Lower leg skin (tissue), 4 donors: ENCODE measurements at regions not wholly inside any gene's neighbourhood (a gene's known extent, or its start where the extent isn't known, plus 50 kb on each side); places are given as distances from the start of the nearest gene placed in this dataset.

ENCODE experiments used
- DNase-seq, 2 donors: peaks; one replicate each; pipeline ENCODE4 v3.0.0-alpha.2; 2019; ENCODE audit warnings: low spot score in 2 of 2
- H3K4me3 ChIP-seq: fragments of 200-600 bp; sonication (generic); 2 replicates; pipeline ENCODE4 v1.5.1; 2017; ENCODE audit warnings: mild to moderate bottlenecking, low read depth; ENCODE audit not compliant: poor library complexity, severe bottlenecking
- POLR2A ChIP-seq, 2 donors: fragments of 450-650 bp; IDR thresholded peaks; one replicate each; pipeline ENCODE4 v1.6.1; 2016 to 2017; ENCODE audit warnings: antibody characterized with exemption in 2 of 2, mild to moderate bottlenecking in 1 of 2, moderate library complexity in 1 of 2
- WGBS, 2 donors: methylation state at CpG; one replicate each; pipeline ENCODE4 v1.1.5; 2018; 5-methylcytosine and 5-hydroxymethylcytosine counted together
- intact Hi-C: fragments of 100-400 bp; cut with DNase I; formaldehyde crosslinking; loops from one replicate; pipeline ENCODE4 v1.15.0; 2023; ENCODE audit warnings: low total_unique reads
- TF ChIP-seq, protein P1 (sequence below), 3 donors: fragments of 450-650 bp; IDR thresholded peaks; one replicate each; pipeline ENCODE4 v1.5.1; 2016; ENCODE audit warnings: antibody characterized with exemption in 3 of 3, mild to moderate bottlenecking in 3 of 3, moderate library complexity in 2 of 3

DNA sequence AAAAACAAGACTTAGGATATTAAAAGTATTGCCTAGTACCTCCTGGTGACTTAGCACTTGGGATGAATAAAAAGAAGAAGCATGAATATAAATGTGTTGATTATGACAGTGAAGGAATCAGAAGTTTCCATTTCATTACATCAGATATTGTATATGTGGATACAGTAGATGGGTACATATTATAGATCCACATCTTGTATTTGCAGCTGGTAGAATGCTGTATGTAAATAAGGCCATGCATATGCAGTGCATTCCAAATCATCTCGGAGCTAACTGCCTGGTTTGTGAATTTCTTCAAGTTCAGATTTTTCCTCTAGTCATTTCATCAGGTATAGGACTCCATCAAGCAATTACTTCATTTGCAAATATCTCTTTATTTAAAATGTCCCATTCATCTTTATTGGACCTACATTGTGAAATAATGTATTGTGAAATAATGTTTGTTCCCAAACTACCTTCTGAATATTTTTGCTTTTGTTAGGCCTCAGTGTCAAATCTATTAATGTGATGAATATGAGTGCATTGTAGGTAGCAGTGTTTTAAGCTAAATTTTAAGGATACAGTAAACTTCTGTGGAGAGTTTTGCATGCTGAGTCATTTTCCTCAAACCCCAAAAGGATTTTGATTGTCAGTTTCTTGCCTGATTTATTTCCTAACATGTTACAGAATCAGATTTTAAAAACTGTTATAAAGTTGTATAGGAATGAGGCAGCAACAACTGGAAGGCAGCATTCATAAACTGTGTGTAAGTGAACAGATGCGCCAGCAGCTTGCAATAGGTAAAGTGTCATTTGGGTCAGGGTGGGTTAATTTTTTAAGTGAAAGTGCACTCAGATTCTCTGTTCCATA lies 370.8 kb upstream of the RIOK2 start:
- intact Hi-C loops, result no loop called here
- H3K4me3 ChIP-seq, result no peak overlapping the region
- 78 to 82% methylated on average over 2 of the region's 2 CpGs for WGBS, 2 donors
- DNase-seq, result no peak
- no peak for TF ChIP-seq POLR2A (IDR thresholded peaks at IDR 0.05)
- TF ChIP-seq, protein P1, sequence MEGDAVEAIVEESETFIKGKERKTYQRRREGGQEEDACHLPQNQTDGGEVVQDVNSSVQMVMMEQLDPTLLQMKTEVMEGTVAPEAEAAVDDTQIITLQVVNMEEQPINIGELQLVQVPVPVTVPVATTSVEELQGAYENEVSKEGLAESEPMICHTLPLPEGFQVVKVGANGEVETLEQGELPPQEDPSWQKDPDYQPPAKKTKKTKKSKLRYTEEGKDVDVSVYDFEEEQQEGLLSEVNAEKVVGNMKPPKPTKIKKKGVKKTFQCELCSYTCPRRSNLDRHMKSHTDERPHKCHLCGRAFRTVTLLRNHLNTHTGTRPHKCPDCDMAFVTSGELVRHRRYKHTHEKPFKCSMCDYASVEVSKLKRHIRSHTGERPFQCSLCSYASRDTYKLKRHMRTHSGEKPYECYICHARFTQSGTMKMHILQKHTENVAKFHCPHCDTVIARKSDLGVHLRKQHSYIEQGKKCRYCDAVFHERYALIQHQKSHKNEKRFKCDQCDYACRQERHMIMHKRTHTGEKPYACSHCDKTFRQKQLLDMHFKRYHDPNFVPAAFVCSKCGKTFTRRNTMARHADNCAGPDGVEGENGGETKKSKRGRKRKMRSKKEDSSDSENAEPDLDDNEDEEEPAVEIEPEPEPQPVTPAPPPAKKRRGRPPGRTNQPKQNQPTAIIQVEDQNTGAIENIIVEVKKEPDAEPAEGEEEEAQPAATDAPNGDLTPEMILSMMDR (IDR thresholded peaks at IDR 0.05), result no peak

GRCh38 chr5:97554977-97555643 lies 372.1 kb upstream of the RIOK2 start:
- no peak for TF ChIP-seq POLR2A (IDR thresholded peaks at IDR 0.05)
- TF ChIP-seq, protein P1 (IDR thresholded peaks at IDR 0.05), result no peak
- intact Hi-C loops, result loop anchor here (5.0 kb wide), 1 partner anchor 1267 kb away; no protein-coding TSS in a partner anchor
- WGBS, 2 donors, result 50 to 53% methylated on average over 4 of the region's 4 CpGs
- H3K4me3 ChIP-seq, result no peak overlapping the region
- no peak for DNase-seq

- DNase-seq, result no peak
- 90 to 94% methylated on average over 1 of the region's 1 CpG for WGBS, 2 donors
- intact Hi-C loops, result loop anchor here (5.0 kb wide), 1 partner anchor 1267 kb away; no protein-coding TSS in a partner anchor
- TF ChIP-seq, protein P1 (IDR thresholded peaks at IDR 0.05), result no peak
- TF ChIP-seq POLR2A (IDR thresholded peaks at IDR 0.05), result no peak
- no peak overlapping the region for H3K4me3 ChIP-seq
Measured at GRCh38 chr5:97555644-97555981, 372.6 kb upstream of the RIOK2 start.

DNA sequence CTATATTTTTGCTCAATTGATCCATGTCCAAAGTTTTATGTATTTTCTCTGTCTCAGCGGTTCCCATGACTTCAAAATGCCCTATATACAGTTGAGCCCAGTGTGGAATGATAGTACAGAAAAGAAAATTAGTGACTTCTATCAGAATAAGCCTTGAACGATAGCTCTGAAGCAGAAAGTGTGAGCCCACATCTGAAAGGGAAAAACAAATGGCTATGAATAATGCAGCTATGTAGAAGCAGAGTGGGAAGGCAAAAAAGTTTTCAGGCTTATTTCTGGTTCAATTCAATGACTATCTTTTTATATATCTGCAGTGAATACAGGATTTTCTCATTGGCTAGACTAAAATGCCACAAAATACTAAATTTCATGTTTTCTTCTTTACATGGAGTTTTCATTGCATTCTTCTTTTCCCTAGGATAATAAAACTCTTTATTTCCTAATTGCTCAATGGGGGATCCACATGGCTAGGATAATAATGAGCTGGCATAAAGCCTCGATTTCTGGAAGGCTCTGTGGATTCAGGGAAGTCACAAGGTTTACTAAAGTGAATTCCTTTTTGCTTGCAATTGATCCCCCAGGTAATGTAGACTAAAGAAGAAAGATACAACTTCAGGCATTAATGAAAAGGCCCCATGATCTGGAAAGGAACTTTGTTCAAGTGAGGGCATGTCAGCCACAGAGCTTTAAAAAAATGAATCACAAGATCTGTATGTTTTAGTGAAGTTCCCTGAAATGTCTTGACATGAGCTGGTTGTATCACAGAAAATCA lies 377.0 kb upstream of the RIOK2 start:
- WGBS, 2 donors, result 46 to 59% methylated on average over 3 of the region's 3 CpGs
- TF ChIP-seq, protein P1 (IDR thresholded peaks at IDR 0.05), result no peak
- no peak for TF ChIP-seq POLR2A (IDR thresholded peaks at IDR 0.05)
- intact Hi-C loops, result loop anchor here (5.0 kb wide), 1 partner anchor 1262 kb away; no protein-coding TSS in a partner anchor
- no peak overlapping the region for H3K4me3 ChIP-seq
- DNase-seq, result no peak

DNA sequence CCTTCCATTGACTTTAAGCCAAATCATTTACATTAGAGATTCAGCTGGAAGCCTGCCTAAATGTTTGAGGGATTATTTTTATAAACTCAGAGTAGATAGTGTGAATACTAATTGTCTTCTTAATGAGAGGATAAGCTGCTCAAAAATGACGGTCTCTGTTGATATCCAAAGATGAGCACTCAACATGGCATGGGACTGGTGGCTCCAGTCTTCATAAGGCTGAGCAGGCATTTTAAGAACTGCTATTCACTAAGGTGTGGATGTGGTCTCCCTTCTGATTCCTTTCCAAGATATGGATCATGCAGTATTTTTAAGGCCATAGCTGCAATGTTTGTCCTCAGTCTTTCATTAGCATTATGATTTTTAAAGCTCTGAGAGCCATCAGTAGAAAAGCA lies 377.5 kb upstream of the RIOK2 start:
- no peak overlapping the region for H3K4me3 ChIP-seq
- TF ChIP-seq, protein P1 (IDR thresholded peaks at IDR 0.05), result no peak
- no peak for TF ChIP-seq POLR2A (IDR thresholded peaks at IDR 0.05)
- intact Hi-C loops, result no loop called here
- 48 to 50% methylated on average over 1 of the region's 1 CpG for WGBS, 2 donors
- no peak for DNase-seq
